IMR-90 (cell line): ENCODE measurements at regions not wholly inside any gene's neighbourhood (a gene's known extent, or its start where the extent isn't known, plus 50 kb on each side); places are given as distances from the start of the nearest gene placed in this dataset.
"Not testable (repeated sequence)": the region's sequence is repeated elsewhere in the genome, so short reads cannot be mapped to it uniquely, and the experiment has no call there.

Experiments
- ATAC-seq: fragments of 200-7000 bp; cut with Tn5 transposase; 2 replicates; pipeline ENCODE4 v1.9.1; 2020; ENCODE audit warnings: low read depth, mild to moderate bottlenecking, moderate library complexity
- BruUV-seq: library from RNA; stranded (reverse); fragments of 400-500 nt; replicated peaks from 2 replicates; lab custom pipeline; 2021; lab: Mats Ljungman, UMichigan
- CTCF ChIA-PET: fragments of 300-600 bp; formaldehyde crosslinking; extraction: SDS; loops from one replicate; lab custom pipeline; 2021; ENCODE audit warnings: antibody characterized with exemption; lab: Yijun Ruan, JAX
- POLR2A ChIA-PET: fragments of 300-600 bp; sonication (Branson Sonifier 250); formaldehyde crosslinking; loops from one replicate; lab custom pipeline; 2022; ENCODE audit warnings: antibody characterized with exemption; ENCODE audit not compliant: unreplicated experiment; lab: Charles Lee
- DNase-seq: peaks from one replicate; pipeline ENCODE4 v3.0.0; 2013
- H2AFZ ChIP-seq: replicated peaks from 2 replicates; pipeline ENCODE3; 2013; ENCODE audit warnings: low read length, mild to moderate bottlenecking; ENCODE audit not compliant: poor library complexity
- H2AK5ac ChIP-seq: 2 replicates; pipeline ENCODE4 v1.6.1; 2013; ENCODE audit warnings: low read depth, low read length, inconsistent platforms
- H2AK9ac ChIP-seq: replicated peaks from 2 replicates; pipeline ENCODE3; 2013; ENCODE audit warnings: mild to moderate bottlenecking, low read depth, low read length, moderate library complexity; ENCODE audit not compliant: poor library complexity
- H2BK120ac ChIP-seq: 2 replicates; pipeline ENCODE4 v1.6.1; 2013; ENCODE audit warnings: low read depth, low read length, inconsistent platforms
- H2BK15ac ChIP-seq: 3 replicates; pipeline ENCODE4 v1.6.1; 2013; ENCODE audit warnings: low read depth, low read length, inconsistent platforms
- H2BK20ac ChIP-seq: 2 replicates; pipeline ENCODE4 v1.6.1; 2013; ENCODE audit warnings: low read depth, mild to moderate bottlenecking, inconsistent platforms, low read length, moderate library complexity
- H2BK5ac ChIP-seq: 2 replicates; pipeline ENCODE4 v1.6.1; 2013; ENCODE audit warnings: mild to moderate bottlenecking, low read depth, low read length, inconsistent platforms; ENCODE audit not compliant: poor library complexity, severe bottlenecking
- H3K14ac ChIP-seq: replicated peaks from 2 replicates; pipeline ENCODE4 v1.6.1; 2013; ENCODE audit warnings: low read depth, low read length, inconsistent platforms
- H3K18ac ChIP-seq: 2 replicates; pipeline ENCODE4 v1.6.1; 2013; ENCODE audit warnings: low read depth, low read length, control low read depth
- H3K23ac ChIP-seq: 2 replicates; pipeline ENCODE4 v1.6.1; 2013; ENCODE audit warnings: low read depth, low read length, inconsistent platforms
- H3K27ac ChIP-seq: 2 replicates; pipeline ENCODE4 v1.5.1; 2013; ENCODE audit warnings: mild to moderate bottlenecking, control low read depth, low read length; ENCODE audit not compliant: insufficient read depth
- H3K27me3 ChIP-seq: 2 replicates; pipeline ENCODE4 v1.6.1; 2013; ENCODE audit warnings: low read length; ENCODE audit not compliant: control insufficient read depth, insufficient read depth
- H3K36me3 ChIP-seq: 2 replicates; pipeline ENCODE4 v1.6.1; 2013; ENCODE audit warnings: low read length, mixed read lengths; ENCODE audit not compliant: control insufficient read depth, insufficient read depth
- H3K4ac ChIP-seq: 2 replicates; pipeline ENCODE4 v1.6.1; 2013; ENCODE audit warnings: low read depth, low read length, inconsistent platforms
- H3K4me1 ChIP-seq: 2 replicates; pipeline ENCODE4 v1.6.1; 2013; ENCODE audit warnings: low read length, mixed read lengths; ENCODE audit not compliant: control insufficient read depth, insufficient read depth
- H3K4me2 ChIP-seq: 2 replicates; pipeline ENCODE4 v1.6.1; 2013; ENCODE audit warnings: low read depth, mild to moderate bottlenecking, control low read depth, low read length, moderate library complexity
- H3K4me3 ChIP-seq: 2 replicates; pipeline ENCODE4 v1.5.1; 2013; ENCODE audit warnings: low read depth, mild to moderate bottlenecking, control low read depth, low read length, moderate library complexity; ENCODE audit not compliant: insufficient read depth
- H3K56ac ChIP-seq: 2 replicates; pipeline ENCODE4 v1.6.1; 2013; ENCODE audit warnings: low read length, inconsistent platforms; ENCODE audit not compliant: insufficient read depth; ENCODE audit errors: extremely low read depth
- H3K79me1 ChIP-seq, 2 experiments: 2 replicates each; pipeline ENCODE4 v1.6.1; 2013; ENCODE audit warnings: low read length in 2 of 2, inconsistent platforms in 1 of 2, low read depth in 1 of 2
- H3K9ac ChIP-seq: 2 replicates; pipeline ENCODE4 v1.6.1; 2013; ENCODE audit warnings: low read depth, low read length, control low read depth
- H3K9me1 ChIP-seq: 2 replicates; pipeline ENCODE4 v1.6.1; 2013; ENCODE audit warnings: low read length, inconsistent platforms; ENCODE audit not compliant: insufficient read depth
- H3K9me3 ChIP-seq: 2 replicates; pipeline ENCODE4 v1.6.1; 2013; ENCODE audit warnings: low read length; ENCODE audit not compliant: control insufficient read depth, insufficient read depth
- H4K20me1 ChIP-seq: 2 replicates; pipeline ENCODE4 v1.6.1; 2013; ENCODE audit warnings: low read length, inconsistent platforms; ENCODE audit not compliant: insufficient read depth
- H4K5ac ChIP-seq: 2 replicates; pipeline ENCODE4 v1.6.1; 2013; ENCODE audit warnings: mild to moderate bottlenecking, low read depth, low read length, control low read depth
- H4K8ac ChIP-seq, 2 experiments: 2 replicates each; pipeline ENCODE4 v1.6.1; 2013; ENCODE audit warnings: low read depth in 2 of 2, low read length in 2 of 2, control low read depth in 1 of 2, inconsistent platforms in 1 of 2
- H4K91ac ChIP-seq: 2 replicates; pipeline ENCODE4 v1.6.1; 2013; ENCODE audit warnings: low read depth, low read length, inconsistent platforms; ENCODE audit not compliant: insufficient read depth
- NFE2L2 ChIP-seq: fragments of 150-350 bp; IDR thresholded peaks from 2 replicates; pipeline ENCODE4 v1.6.1; 2016; ENCODE audit warnings: low read depth, mild to moderate bottlenecking, low read length
- RAD21 ChIP-seq: IDR thresholded peaks from 2 replicates; pipeline ENCODE4 v1.6.1; 2012; ENCODE audit warnings: low read length, improper control_type of control experiment
- RFX5 ChIP-seq: IDR thresholded peaks from 2 replicates; pipeline ENCODE4 v1.8.0; 2012; ENCODE audit warnings: low read depth, mild to moderate bottlenecking, low read length, moderate library complexity
- WGBS, 2 experiments: methylation state at CpG; one replicate each; pipeline versions ENCODE4 v1.1.5 to v1.1.7; 2013; ENCODE audit warnings: missing lambda C conversion rate in 2 of 2; ENCODE audit not compliant: insufficient read length in 1 of 2; ENCODE audit errors: extremely low coverage in 2 of 2; 5-methylcytosine and 5-hydroxymethylcytosine counted together
- dilution Hi-C: fragments of 300-500 bp; cut with HindIII; formaldehyde crosslinking; loops from one replicate; pipeline ENCODE4 v1.14.3; 2018; ENCODE audit warnings: low sequenced_read_pairs; ENCODE audit not compliant: unreplicated experiment
- in situ Hi-C: fragments of 300-500 bp; cut with MboI; formaldehyde crosslinking; loops from 3 replicates; pipeline ENCODE4 v1.14.3; 2019; ENCODE audit warnings: low sequenced_read_pairs, inconsistent platforms, mixed read lengths
- intact Hi-C: fragments of 100-400 bp; cut with micrococcal nuclease; formaldehyde crosslinking; loops from 2 replicates; pipeline ENCODE4 v1.10.0; 2022

DNA sequence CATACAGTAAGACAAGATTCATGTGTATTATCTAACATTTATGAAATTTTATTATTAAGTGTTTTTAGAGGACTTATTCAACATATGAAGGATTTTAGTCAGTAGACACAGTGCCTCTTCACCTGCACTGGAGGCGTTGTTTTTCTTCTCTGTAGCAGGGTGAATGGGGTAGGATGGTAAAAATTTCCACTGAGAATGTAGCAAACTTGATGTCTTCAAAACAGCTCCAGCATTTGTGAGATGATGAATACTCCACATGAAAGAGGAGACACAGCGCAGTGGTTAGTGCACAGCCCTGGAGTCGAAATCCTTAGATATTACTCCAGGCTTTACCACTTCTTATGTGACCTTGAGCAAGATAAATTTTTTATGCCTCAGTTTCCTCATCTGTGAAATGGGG is 110.5 kb upstream of the AHI1 start:
- H2AK9ac ChIP-seq = no peak overlapping the region
- no peak overlapping the region for H2BK15ac ChIP-seq
- no peak overlapping the region for H2BK120ac ChIP-seq
- no peak overlapping the region for H3K18ac ChIP-seq
- no peak overlapping the region for H3K4ac ChIP-seq
- H3K4me2 ChIP-seq = no peak overlapping the region
- H3K27me3 ChIP-seq = no peaks in the 10 kb centered on the region
- no peak overlapping the region for H4K8ac ChIP-seq
- no peak overlapping the region for H2AFZ ChIP-seq
- intact Hi-C loops = no loop called here
- ChIA-PET POLR2A (interaction anchor here (0.7 kb wide), 1 partner anchor 683 kb away, joined by 3 read pairs; no protein-coding TSS in a partner anchor), CTCF (interaction anchor here (0.5 kb wide), 1 partner anchor 102 kb away, joined by 3 read pairs; no protein-coding TSS in a partner anchor)
- H3K9me1 ChIP-seq = no peaks in the 10 kb centered on the region
- H3K36me3 ChIP-seq = no peaks in the 10 kb centered on the region
- H3K56ac ChIP-seq = no peak overlapping the region
- no peak overlapping the region for H3K4me3 ChIP-seq
- no peak for DNase-seq
- H2BK5ac ChIP-seq = no peak overlapping the region
- no peak overlapping the region for H3K14ac ChIP-seq
- no peak overlapping the region for H3K9ac ChIP-seq
- no peaks in the 10 kb centered on the region for H3K4me1 ChIP-seq
- H3K27ac ChIP-seq = no peak overlapping the region
- H2BK20ac ChIP-seq = no peak overlapping the region
- BruUV-seq = no TSS peak
- H4K20me1 ChIP-seq = no peaks in the 10 kb centered on the region
- no peaks in the 10 kb centered on the region for H3K9me3 ChIP-seq
- no CpG with 5 or more reads among the region's 3 CpGs for WGBS, 2 experiments
- H3K79me1 ChIP-seq = no peaks in the 10 kb centered on the region
- no peak for ATAC-seq
- H3K23ac ChIP-seq = no peak overlapping the region
- no peak overlapping the region for H4K91ac ChIP-seq
- TF ChIP-seq NFE2L2 = no peak
- TF ChIP-seq RAD21 = no peak
- no peak for TF ChIP-seq RFX5
- no peak overlapping the region for H2AK5ac ChIP-seq
- in situ Hi-C loops = no loop called here
- no peak overlapping the region for H4K5ac ChIP-seq
- dilution Hi-C loops = no loop called here

- not testable (repeated sequence) for H3K18ac ChIP-seq, H3K4me3 ChIP-seq, H2BK15ac ChIP-seq
Observed at GRCh38 chr6:135610192-135610591, 112.7 kb upstream of the AHI1 start.

More at GRCh38 chr6:135610192-135610591, 112.7 kb upstream of the AHI1 start:
- H3K9me1 ChIP-seq, dilution Hi-C loops, H2BK20ac ChIP-seq, in situ Hi-C loops, H4K91ac ChIP-seq, H2BK5ac ChIP-seq, BruUV-seq, H3K14ac ChIP-seq, H3K9me3 ChIP-seq, H3K36me3 ChIP-seq, H3K27me3 ChIP-seq, CTCF ChIA-PET, H3K4me2 ChIP-seq, H2AFZ ChIP-seq, H2BK120ac ChIP-seq, H3K9ac ChIP-seq, ATAC-seq, H3K4me1 ChIP-seq, H3K79me1 ChIP-seq, H3K56ac ChIP-seq, H4K5ac ChIP-seq, H2AK5ac ChIP-seq, POLR2A ChIA-PET, H3K23ac ChIP-seq, DNase-seq, H3K27ac ChIP-seq, H4K8ac ChIP-seq, H4K20me1 ChIP-seq, H3K4ac ChIP-seq, H2AK9ac ChIP-seq: not testable (repeated sequence)
- 100% methylated on average over 2 of the region's 6 CpGs; no CpG with 5 or more reads in 1 of the 2 experiments for WGBS, 2 experiments
- intact Hi-C loops = loop anchor here (5.0 kb wide), 1 partner anchor 33 kb away; no protein-coding TSS in a partner anchor
